ENCODE measurements at regions not wholly inside any gene's neighbourhood (a gene's known extent, or its start where the extent isn't known, plus 50 kb on each side); places are given as distances from the start of the nearest gene placed in this dataset.

DNA sequence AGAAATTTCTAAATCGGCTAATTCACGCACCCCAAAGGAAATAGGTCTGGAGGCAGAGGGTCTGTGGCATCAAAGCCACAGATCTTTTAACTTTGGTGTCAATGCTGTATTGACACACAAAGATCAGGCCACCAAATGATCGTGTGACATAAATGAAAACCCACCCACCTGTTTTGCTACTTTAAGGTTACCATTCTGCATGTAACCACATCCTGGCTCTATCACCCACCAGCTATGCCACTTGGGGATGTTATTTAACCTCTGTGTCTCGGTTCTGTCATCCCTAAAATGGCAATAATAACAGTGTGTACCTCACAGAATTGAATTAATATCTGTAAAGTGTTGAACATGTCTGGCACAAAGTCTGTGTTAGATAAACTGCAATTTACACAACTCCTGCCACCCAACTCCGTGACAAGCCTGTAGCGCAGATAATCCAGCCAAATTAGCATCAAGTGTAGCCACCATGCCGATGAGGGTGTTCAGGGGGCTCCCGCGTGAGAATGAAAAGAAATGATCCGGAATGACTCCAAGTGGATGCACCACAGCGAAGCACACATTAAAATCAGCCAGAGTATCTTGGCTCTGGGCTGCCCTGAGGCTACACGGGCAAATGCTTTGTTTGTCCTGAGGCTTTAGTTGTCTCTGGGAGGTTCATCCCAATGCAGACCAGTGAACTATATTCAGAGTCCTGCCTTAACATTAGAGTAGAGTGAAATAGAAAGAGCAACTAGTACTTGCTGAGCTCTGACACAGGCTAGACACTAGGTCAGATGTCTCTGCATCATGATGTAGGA is 158.4 kb upstream of the NEBL start:
- no peak for TF ChIP-seq POLR2AphosphoS5 (IDR thresholded peaks at IDR 0.05)
- TF ChIP-seq, protein P1, sequence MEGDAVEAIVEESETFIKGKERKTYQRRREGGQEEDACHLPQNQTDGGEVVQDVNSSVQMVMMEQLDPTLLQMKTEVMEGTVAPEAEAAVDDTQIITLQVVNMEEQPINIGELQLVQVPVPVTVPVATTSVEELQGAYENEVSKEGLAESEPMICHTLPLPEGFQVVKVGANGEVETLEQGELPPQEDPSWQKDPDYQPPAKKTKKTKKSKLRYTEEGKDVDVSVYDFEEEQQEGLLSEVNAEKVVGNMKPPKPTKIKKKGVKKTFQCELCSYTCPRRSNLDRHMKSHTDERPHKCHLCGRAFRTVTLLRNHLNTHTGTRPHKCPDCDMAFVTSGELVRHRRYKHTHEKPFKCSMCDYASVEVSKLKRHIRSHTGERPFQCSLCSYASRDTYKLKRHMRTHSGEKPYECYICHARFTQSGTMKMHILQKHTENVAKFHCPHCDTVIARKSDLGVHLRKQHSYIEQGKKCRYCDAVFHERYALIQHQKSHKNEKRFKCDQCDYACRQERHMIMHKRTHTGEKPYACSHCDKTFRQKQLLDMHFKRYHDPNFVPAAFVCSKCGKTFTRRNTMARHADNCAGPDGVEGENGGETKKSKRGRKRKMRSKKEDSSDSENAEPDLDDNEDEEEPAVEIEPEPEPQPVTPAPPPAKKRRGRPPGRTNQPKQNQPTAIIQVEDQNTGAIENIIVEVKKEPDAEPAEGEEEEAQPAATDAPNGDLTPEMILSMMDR (IDR thresholded peaks at IDR 0.05): no peak
- TF ChIP-seq EP300 (IDR thresholded peaks at IDR 0.05; ENCODE audit: low read depth): no peak
